ENCODE measurements at regions not wholly inside any gene's neighbourhood (a gene's known extent, or its start where the extent isn't known, plus 50 kb on each side); places are given as distances from the start of the nearest gene placed in this dataset.

DNA sequence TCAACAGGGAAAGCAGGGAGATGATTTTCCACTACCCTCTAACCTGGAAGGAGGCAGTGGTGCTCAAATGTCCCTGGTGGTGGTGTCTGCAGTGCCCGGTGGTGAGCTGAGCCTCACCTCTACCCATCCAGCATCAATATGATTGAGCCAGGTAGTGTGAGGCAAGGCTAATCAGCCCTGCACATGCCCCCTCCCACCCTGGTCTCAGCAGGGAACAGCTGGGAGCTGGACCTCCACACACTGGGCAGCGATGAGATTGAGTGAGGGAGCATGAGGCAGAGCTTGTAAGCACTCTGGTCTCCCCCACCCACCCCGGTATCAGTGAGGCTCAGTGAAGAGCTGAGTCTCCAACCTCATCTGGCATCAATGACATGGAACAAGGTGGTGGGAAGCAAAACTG is 634.3 kb downstream of the PTPRU start:
- DNase-seq = no peak

DNA sequence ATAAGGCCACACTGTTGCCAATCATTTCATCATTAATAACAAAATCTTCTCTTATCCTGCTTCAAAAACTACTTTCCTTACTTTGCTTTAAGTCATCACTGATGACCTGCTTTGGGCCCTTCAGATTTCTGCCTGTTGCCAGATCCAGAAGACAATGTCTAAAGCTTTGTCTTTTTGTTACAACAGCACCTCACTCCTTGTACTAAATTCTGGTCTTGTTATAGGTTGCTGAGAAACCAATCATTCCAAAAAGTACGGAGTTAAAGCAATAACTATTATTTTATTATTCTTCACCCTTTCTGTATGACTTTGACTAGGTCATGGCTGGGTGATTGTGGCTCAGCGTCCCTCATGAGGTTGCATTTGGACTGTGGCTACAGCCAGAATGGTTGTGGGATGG is 633.5 kb downstream of the PTPRU start:
- DNase-seq = no peak

DNA sequence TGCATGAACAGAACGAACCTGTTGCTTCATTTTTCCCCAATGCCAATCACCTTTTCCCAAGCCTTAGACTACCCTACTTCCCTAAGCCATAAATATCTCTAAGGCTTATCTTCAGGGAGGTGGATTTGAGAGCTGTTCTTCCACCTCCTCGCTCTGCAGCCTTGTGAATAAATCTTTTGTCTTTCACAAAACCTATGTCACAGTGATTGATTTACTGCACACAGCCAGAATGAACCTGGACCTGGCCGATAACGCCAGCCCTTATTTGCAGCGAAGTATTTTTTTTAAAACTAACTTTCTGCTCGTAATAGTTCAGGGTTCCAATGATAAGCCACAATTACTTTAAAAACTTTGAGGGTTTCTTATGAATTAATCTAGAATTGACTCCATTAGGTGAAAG is 632.6 kb downstream of the PTPRU start:
- no peak for DNase-seq

DNA sequence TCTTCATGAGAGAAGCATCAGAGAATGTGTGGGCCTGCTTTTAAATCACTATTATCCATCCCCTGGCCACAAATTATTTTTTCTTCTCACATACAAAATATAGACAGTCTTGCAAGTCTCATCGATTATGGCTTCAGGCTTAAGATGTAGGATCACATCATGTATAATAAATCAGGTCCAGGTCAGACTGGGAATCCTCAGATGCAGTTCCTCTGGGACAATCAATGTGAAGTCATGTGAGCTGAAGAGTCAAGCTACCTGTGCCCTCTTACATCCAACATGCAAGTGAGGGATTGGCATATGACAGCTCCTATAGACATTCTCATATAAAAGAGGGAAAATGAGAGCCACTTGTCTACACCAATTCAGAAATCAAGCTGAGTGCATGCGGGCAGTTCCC is 631.8 kb downstream of the PTPRU start:
- DNase-seq = no peak

DNA sequence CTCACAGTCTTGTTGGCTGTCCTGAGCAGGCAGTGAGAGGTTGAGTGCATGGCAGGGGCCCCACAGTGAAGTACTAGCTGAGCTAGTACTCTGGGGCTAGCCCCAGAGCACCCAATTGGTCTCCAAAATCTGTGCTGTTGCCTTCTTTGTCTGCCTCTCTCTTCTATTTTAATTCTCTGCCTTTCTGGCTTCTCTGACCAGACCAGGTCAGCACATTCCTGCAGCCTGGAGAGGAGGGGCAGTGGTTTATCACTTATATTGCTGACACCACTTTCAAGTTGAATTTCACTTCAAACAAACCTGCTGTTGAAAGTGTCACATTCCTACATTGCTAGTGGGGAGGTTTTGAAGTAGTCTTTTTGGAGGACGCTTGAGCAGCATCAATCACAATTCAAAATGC is 628.7 kb downstream of the PTPRU start:
- DNase-seq = no peak

DNA sequence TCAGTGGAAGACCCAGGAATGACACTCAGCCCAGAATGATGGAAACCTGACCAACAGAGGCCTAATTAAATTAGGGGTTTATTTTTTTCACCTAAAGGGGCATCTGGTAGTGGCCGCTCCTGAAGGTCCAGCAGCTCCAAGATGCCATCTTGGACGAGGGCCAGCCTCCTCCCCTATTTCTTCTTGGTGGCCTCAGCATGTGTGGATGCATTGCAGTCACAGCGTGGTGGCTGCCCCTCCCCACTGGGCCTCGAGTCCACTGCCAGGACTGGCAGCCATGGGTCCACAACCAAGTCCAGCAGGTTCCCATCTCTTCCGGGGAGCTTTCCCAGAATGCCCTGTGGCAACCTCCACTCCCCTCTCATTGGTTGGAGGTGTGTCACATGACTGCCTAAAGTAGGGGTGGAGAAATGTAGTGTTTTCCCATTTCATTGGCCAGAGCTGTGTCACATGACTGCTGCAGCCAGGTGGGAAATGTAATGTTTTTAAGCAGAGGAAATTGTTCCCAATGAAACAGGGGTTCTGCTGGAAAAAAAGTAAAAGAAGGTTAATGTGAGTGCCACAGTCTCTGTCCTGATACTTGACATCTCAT is 628.2 kb downstream of the PTPRU start:
- no peak for DNase-seq

DNA sequence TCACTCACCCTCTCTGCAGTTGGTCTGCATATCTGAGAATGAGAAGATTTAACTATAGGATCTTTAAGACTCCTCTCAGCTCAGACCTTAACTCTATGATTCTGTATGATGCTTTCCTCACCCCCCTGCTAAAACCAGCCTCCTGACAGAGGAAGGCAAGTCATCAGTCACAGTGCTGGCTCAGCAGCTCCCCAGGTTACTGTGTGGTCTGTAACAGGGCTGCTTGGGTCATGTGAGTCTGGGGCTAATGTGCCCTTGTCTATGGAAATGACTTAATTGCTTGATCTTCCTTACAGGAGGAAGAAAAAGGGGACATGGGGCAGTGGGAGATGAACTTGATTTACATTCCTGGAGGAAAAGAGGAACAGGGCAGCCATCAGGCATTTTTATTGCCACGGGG is 625.6 kb downstream of the PTPRU start:
- DNase-seq = no peak

DNA sequence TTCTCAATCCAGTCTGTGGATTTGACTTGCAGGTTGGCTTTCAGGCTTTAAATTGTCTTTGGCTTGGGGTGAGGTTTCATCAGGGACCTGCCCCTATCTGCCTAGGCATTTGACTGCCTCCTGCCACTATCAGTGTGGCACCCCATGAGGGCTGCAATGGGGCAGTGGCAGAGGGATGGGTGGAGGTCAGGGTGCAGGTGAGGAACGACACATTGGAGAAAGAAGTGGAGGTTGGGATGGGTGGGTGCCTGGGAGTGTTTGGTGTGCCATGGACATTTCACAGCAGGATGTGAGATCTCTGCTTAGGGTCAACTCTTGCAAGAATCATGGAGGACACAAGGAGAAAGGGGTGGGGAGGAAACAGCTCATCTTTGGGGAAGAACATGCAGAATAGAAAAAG is 625.1 kb downstream of the PTPRU start:
- no peak for DNase-seq

DNA sequence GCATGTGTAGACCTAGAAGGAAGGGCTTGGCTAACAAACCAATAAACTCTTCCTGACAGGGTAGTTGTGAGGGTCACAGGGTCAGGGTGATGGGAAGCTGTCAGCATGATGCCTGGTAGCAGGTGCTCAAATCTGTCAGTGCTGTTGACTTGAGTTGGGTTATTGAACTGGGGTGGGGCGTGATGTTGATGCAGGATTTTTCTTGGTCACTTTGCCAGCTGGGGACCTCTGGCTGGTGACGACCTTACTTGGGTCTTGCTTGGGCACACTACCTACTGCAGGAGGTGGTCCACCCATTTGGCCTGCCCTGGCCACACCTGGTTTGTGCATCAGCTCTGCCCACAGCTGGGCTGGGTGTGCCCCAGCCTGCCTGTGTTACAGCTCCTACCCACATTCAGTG is 624.4 kb downstream of the PTPRU start:
- no peak for DNase-seq

DNA sequence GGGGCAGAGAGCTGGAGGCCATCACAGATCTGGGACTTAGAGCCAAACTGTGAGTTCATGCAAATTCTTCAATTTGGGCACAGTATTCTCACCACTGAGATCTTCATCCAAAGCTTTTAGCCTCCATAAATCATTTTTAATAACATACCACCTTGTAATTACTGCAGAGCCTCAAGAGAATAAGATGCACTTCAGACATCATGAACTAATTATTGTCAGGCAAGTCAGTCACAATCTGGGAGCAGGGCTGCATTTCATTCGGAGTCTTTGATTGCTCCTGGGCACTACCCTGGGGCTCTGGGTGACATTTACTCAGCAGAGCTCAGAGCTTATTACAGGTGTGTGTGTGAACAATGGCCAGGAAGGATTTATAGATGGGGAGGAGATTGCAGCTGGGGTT is 623.7 kb downstream of the PTPRU start:
- no peak for DNase-seq

DNA sequence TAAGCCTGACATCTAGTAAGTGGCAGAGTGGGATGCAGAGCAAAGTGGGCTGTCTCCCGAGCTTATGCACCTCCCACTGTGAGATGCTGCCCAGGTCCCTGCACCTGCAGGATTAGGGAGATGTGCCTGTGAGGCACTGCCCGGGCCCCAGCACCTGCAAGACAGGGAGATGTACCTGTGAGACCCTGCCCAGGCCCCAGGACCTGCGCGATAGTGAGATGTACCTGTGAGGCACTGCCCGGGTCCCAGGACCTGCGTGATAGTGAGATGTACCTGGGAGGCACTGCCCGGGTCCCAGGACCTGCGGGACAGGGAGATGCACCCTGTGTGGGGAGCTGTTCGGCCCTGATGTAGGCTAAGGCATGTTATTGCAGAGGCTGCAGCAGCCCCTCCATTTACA is 622.8 kb downstream of the PTPRU start:
- no peak for DNase-seq

DNA sequence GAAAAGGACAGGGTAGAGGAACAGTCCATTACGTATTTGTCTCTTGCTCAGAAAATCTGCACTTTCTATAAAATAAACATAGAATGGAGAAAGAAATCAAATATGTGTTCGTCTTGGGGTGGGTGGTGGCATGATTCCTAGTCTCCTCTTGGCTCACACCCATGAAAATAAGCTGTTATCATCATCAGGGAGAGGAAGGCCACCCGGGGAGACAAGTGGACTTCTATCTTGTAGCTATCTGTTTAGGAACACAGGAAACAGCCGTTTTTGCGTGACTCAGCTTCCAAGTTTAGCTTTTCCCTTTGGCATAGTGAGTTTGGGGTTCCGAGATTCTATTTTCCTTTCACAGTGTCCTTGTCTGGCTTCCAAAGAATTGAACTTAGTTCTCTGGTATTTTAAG is 622.3 kb downstream of the PTPRU start:
- no peak for DNase-seq

DNA sequence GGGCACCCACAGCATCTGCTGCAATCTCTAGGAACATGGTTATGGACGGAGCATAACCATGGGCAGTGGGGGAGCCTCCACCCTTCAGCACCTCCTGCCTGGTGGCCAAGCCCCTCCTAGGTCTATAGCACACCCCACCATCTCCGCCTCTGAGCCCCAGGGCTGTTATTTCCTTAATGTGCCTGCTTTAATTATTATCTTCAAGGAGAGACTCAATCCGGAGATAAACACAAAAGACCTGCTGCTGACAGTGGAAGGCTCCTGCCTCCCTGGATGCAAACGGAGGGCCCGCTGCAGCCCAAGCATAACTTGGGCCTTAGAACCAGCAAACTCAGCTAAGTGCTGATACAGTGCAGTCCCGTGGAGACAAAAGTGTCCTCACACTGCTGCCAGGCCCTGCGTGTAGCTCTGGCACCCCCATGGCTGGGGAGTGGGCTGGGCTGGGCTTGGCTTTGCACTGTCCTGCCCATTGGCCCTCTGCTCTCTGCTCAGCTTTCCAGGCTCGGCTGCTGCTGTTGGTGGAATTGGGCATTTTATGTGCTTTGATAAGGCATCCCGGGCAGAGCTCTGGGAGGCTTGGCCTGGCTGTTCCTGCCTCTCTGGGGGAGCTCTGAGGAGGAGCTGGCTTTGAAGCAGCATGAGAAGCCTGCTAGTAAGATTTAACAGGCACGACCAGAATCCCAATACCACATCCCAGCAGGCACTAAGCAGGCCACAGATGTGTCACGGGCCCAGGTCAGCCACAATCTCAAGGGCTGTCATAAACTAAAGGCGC is 620.2 kb downstream of the PTPRU start:
- no peak for DNase-seq

DNA sequence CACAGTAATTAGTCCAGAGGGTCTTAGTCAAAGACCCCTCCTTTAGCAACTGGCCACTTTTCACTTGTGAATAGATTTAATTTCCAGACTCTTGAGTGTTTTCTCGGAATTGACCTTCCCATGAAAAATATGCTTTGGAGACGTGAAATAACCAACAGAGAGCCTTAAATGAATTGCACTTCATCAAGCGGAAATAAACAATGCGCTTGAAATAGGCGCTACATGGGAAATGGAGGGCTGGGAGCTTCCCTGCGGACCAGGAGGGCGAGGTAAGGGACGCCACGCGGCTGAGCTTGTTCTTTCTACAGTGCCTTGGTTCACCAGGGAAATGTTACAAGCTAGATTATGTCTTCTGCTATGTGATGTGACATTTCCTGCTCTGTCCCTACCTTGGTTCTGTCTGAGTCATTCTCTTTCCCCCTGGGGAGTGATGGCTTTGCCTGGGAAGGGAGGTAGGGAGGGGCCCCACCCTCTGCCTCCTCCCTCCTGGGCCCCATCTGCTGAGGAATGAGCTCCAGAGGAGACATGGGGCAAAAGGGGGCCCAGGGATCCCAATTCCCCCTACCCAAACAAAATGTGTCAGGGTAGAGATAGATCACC is 619.3 kb downstream of the PTPRU start:
- DNase-seq = no peak

DNA sequence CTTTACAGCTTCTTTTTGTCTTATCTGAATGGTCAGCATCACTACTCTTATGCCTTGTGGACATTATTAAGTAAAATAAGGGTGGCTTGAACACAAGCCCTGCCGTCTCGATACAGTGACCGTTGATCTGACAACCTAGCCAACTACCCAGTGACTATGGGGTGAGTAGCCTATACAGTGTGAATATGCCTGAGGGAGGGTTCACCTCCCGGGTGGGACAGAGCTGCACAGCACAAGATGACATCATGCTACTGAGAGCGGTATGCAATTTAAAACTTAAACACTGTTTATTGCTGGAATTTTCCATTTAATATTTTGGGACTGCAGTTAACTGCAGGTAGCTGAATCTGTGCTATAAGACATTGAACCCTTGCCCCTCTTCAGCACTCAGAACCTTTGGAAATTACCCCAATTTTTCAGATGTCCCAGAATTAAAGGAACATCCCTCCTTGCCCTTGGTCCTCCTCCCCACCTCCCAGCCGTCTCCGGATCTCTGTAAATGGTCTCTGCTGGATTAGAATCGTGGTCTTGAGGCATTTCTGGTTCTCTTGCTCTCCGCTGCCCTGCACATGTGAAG is 618.5 kb downstream of the PTPRU start:
- no peak for DNase-seq

DNA sequence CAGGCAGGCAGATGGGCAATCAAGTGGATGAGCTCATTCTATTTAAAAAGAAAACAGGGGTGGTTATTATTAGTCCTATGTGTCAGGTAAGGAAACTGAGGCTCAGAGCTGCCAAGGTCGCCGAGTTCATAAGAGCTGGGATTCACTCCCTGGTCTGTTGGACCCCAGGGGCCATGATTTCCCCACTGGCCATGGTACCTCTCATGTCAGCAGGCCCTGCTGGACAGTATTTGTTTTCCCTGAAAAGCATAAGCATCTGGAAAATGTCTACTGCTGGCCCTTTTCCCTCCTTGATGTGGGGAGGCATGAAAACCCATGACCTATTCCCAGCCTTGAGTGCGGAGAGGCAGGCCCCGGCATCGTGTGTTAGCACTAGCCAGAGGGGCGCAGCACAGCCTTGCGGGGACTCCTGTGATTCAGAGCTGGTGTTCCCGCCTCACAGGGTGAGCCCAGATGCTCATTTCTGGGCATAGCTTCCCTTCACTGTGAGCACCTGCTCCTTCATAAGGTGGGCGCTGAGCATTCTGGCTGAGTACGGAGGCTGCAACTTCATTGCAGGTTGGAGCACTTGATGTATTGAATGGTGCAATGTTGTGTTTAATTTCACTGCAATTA is 617.5 kb downstream of the PTPRU start:
- no peak for DNase-seq

DNA sequence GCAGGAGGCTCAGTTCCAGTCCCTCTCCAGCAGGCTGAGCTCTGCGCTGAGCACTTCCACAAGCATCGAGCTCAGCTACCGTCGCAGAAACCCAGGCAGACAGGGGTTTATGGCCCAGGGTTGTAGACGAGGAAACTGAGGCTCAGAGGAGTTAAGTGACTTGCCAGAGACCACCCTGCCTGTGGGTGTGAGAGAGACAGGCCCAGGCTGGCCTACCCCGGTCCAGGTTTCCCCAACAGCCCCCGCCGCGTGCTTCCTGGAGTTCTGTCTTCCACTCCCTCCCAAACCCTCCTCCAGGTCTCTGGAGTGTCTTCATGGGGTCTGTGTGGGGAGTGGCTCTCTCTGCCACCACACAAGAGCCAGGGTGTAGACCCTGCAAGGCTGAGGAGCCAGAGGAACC is 615.9 kb downstream of the PTPRU start:
- no peak for DNase-seq

DNA sequence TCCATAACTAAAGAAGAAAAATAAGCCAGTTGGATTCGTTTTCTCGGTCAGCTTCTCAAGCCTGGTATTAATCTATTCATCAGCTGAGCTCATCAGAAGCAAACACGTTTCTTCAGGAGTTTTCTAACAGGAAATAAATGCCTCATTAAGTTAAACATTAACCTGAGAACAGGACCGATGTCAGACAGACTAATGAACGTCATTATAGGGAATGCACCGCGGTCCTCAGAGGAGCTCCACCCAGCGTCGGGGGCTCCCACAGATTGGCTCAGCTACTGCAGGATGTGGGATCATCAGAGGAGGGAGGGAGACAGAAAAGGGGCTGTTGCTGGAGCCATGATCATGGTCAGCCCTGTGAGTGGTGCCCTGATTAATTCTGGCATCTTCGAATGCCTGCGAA is 615.4 kb downstream of the PTPRU start:
- DNase-seq = no peak

DNA sequence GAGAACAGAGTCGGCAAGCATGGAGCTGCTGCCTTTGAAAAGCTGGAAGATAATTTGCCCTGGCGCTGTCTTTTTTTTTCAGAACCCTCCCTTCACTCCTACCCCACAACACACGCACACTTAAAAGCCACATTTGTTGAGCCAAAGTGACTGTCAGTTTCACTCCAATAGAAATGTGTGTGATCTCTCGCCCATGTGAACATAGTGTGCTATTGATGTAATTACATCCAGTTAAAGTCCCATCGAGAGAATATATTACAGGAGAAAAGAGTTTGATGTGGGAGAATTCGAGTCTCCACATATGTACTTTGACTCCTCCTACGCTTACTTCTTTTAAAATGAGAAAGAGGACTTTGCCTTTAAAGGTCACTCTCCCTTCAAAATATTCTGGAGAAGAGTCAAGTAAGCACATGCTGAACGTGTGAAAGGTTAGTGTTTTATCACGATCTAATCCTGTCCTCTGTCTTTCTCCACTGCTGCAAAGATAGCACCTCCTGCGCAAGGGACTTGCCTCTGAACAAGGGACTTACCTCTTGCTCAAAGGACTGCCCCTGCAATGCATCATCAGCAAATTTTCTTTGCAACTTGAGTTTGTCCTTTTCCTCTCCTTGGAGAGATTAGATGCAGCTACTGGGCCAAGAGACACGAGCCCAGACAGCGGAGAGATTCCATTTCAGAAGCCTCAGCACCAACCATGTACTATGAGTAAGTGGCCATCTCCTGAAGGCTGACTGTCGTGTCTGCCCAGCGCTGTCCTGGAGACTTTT is 613.9 kb downstream of the PTPRU start:
- no peak for DNase-seq

DNA sequence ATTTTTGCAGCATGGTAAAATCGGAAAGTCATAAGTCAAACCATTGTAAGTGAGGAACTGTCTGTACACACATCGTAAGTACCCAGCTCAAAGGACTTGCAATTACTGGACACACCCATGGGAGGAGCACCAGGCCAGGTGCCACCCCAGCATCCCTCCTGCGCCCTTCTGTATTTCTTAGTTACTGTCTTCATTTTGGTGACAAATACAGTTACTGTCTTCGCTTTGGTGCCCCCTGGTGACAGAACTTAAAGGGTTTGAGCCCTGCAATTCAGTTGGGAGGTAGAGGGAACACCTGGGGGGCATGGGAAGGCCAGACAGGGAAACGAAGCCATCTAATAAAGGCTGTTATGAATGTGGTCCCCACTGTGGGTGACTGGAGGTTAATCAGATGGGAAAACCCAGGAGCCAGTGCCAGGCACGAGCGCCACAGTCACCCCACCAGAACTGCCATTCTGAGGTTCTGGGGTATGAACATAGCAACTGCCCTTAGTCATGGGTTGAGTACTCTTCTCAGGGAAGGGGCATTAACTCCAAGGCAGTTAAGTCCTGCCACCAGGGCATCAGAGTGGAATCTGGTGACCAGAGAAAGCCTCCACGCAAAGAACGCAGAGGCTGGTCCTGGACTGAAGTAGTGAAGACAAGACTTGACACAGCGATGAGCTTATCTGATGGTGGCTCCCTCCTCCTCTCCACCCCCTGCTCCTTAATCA is 612.9 kb downstream of the PTPRU start:
- peak; percentile 49 for DNase-seq

DNA sequence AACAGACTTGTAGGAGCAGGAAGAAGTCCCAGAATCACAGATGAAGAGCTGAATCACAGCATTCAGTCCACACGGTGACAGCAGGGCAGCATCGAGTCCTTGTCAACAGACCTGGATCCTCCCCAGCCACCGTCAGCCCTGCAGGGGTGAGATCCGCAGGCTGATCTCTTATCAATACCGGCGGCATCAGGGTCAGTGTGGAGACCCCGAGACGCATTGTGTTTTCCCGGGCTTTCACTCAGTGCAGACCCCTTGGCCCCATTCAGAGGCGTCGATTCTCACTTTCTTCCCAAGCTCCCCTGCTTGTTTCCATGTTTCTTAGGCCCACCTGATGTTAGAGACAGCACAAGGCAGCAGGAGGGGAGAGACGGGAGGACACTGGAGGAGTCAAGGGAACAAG is 609.6 kb downstream of the PTPRU start:
- no peak for DNase-seq

DNA sequence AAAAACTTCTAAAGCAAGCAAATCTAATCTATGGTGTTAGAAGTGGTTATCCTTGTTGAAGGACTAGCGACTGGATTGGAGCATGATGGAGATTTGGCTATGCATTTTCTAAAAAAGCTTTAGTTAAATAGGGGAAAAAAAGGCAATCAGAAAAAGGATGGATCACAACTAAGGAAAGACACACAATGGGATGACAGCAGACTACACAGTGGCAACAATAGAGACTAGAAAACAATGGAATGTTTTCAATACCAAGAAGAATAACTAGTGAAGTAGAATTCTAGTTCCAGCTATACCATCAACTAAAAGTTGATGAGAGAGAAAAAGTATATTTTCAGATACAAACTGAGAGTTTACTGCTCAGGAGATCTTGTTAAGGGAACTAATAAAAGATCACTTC is 605.8 kb downstream of the PTPRU start:
- no peak for DNase-seq
